C4-2B (cell line): ENCODE measurements at regions not wholly inside any gene's neighbourhood (a gene's known extent, or its start where the extent isn't known, plus 50 kb on each side); places are given as distances from the start of the nearest gene placed in this dataset.

Experiments used
- ZFX ChIP-seq: fragments of 450-650 bp; IDR thresholded peaks from 2 replicates; pipeline ENCODE4 v1.6.1; 2017
- TF ChIP-seq, protein P1 (sequence below): fragments of 450-650 bp; conservative IDR thresholded peaks from 2 replicates; pipeline ENCODE4 v1.5.1; 2017; ENCODE audit warnings: mild to moderate bottlenecking

DNA sequence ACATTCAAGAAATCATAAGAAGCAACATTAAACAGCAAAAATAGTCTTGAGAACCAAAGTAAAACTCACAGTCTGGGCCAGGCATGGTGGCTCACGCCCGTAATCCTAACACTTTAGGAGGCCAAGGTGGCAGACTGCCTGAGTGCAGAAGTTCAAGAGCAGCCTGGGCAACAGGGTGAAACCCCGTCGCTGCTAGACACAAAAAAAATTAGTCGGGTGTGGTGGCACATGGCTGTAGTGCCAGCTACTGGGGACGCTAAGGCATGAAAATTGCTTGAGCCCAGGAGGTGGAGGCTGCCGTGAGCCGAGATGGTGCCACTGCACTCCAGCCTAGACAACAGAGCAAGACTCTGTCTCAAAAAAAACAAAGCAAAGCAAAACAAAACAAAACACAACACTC, 117.7 kb upstream of the GOLGA6L6 start:
- TF ChIP-seq, protein P1, sequence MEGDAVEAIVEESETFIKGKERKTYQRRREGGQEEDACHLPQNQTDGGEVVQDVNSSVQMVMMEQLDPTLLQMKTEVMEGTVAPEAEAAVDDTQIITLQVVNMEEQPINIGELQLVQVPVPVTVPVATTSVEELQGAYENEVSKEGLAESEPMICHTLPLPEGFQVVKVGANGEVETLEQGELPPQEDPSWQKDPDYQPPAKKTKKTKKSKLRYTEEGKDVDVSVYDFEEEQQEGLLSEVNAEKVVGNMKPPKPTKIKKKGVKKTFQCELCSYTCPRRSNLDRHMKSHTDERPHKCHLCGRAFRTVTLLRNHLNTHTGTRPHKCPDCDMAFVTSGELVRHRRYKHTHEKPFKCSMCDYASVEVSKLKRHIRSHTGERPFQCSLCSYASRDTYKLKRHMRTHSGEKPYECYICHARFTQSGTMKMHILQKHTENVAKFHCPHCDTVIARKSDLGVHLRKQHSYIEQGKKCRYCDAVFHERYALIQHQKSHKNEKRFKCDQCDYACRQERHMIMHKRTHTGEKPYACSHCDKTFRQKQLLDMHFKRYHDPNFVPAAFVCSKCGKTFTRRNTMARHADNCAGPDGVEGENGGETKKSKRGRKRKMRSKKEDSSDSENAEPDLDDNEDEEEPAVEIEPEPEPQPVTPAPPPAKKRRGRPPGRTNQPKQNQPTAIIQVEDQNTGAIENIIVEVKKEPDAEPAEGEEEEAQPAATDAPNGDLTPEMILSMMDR = no peak
- no peak for TF ChIP-seq ZFX
